Parathyroid adenoma (tissue), 2 donors: ENCODE measurements at regions not wholly inside any gene's neighbourhood (a gene's known extent, or its start where the extent isn't known, plus 50 kb on each side); places are given as distances from the start of the nearest gene placed in this dataset.

Experiments used
- H2AFZ ChIP-seq: fragments of 300-600 bp; sonication (generic); one replicate; pipeline ENCODE4 v1.7.0; 2017; ENCODE audit warnings: antibody characterized with exemption, mild to moderate bottlenecking
- H3K27ac ChIP-seq: fragments of 300-600 bp; sonication (generic); one replicate; pipeline ENCODE4 v1.7.0; 2017
- H3K27me3 ChIP-seq: fragments of 300-600 bp; sonication (generic); one replicate; pipeline ENCODE4 v1.7.0; 2017; ENCODE audit warnings: low read length; ENCODE audit not compliant: control insufficient read depth, insufficient read depth
- H3K36me3 ChIP-seq: fragments of 300-600 bp; sonication (generic); one replicate; pipeline ENCODE4 v1.7.0; 2017; ENCODE audit warnings: low read length; ENCODE audit not compliant: control insufficient read depth, insufficient read depth
- H3K4me1 ChIP-seq: fragments of 300-600 bp; sonication (generic); one replicate; pipeline ENCODE4 v1.7.0; 2017; ENCODE audit warnings: control low read depth
- H3K4me2 ChIP-seq: fragments of 300-600 bp; sonication (generic); one replicate; pipeline ENCODE4 v1.7.0; 2017; ENCODE audit warnings: low read length
- H3K4me3 ChIP-seq: fragments of 300-600 bp; sonication (generic); one replicate; pipeline ENCODE4 v1.7.0; 2017; ENCODE audit warnings: low read depth, low read length
- H3K79me2 ChIP-seq: fragments of 300-600 bp; sonication (generic); one replicate; pipeline ENCODE4 v1.7.0; 2017; ENCODE audit warnings: control low read depth
- H3K9ac ChIP-seq: fragments of 300-600 bp; sonication (generic); one replicate; pipeline ENCODE4 v1.7.0; 2017; ENCODE audit warnings: mild to moderate bottlenecking
- H3K9me3 ChIP-seq: fragments of 300-600 bp; sonication (generic); one replicate; pipeline ENCODE4 v1.7.0; 2017; ENCODE audit warnings: low read length; ENCODE audit not compliant: control insufficient read depth
- TF ChIP-seq, protein P1 (sequence below): fragments of 300-600 bp; sonication (generic); IDR thresholded peaks from one replicate; pipeline ENCODE4 v1.7.0; 2017; ENCODE audit warnings: antibody characterized with exemption, mild to moderate bottlenecking
- donor health status: primary hyperparathyroidism.

DNA sequence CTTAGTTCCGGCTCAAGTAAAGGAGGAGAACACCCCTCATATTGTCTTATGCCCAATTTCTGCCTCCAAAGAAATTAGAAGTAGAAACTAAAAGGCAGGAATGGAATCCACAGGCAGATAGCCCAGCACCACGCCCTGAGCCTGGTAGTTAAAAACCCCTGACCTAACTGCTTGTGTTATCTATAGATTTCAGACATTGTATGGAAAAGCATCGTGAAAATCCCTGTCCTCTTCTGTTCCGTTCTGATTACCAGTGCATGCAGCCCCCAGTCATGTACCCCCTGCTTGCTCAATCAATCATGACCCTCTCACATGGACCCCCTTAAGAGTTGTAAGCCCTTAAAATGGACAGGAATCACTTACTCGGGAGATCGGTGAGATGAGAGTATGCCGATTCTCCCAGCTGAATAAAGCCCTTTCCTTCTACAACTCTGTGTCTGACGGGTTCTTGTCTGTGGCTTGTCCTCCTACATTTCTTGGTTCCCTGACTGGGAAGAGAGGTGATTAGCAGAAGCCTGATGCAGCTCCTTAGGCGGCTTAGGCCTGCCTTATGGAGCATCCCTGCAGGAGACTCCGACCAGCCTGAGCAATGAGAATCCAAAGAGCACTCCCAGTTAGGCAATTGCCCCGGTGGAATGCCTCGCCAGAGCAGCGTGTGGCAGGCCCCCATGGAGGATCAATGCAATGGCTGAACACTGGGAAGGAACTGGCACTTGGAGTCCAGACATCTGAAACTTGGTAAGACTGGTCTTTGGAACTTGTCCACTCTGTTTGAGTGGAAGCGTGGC is 362.6 kb upstream of the TCF4 start:
- H3K36me3 ChIP-seq, result no peaks in the 10 kb centered on the region
- no peaks in the 10 kb centered on the region for H3K27me3 ChIP-seq
- H3K9ac ChIP-seq, result no peak overlapping the region
- TF ChIP-seq, protein P1, sequence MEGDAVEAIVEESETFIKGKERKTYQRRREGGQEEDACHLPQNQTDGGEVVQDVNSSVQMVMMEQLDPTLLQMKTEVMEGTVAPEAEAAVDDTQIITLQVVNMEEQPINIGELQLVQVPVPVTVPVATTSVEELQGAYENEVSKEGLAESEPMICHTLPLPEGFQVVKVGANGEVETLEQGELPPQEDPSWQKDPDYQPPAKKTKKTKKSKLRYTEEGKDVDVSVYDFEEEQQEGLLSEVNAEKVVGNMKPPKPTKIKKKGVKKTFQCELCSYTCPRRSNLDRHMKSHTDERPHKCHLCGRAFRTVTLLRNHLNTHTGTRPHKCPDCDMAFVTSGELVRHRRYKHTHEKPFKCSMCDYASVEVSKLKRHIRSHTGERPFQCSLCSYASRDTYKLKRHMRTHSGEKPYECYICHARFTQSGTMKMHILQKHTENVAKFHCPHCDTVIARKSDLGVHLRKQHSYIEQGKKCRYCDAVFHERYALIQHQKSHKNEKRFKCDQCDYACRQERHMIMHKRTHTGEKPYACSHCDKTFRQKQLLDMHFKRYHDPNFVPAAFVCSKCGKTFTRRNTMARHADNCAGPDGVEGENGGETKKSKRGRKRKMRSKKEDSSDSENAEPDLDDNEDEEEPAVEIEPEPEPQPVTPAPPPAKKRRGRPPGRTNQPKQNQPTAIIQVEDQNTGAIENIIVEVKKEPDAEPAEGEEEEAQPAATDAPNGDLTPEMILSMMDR, result no peak
- H3K4me2 ChIP-seq, result no peak overlapping the region
- H3K4me1 ChIP-seq, result no peaks in the 10 kb centered on the region
- no peak overlapping the region for H3K4me3 ChIP-seq
- H3K9me3 ChIP-seq, result no peaks in the 10 kb centered on the region
- no peaks in the 10 kb centered on the region for H3K79me2 ChIP-seq
- no peak overlapping the region for H3K27ac ChIP-seq
- no peak overlapping the region for H2AFZ ChIP-seq

DNA sequence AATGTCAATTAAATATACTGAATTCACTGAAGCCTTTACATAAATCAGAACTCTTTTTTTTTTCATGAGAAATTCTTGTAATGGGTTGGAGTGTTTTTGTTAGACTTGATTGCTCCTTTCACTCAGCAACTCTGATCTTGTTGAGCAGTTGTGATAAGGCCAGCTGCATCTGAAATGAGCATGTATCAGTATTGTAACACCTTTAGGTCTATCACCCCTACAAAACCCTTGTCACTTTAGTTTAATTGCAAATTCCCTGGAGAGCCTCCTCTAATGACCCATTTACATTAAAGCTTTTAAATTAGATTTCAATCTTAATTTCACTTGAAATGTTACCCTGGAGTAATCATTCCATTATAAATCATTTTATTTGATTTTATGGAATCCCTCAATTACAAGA is 346.8 kb upstream of the TCF4 start:
- Histone ChIP-seq H3K4me3 (no peak overlapping the region), H3K4me2 (no peak overlapping the region), H3K27ac (no peak overlapping the region), H3K9ac (no peak overlapping the region), H3K27me3 (no peaks in the 10 kb centered on the region), H3K4me1 (no peaks in the 10 kb centered on the region), H3K36me3 (no peaks in the 10 kb centered on the region), H3K9me3 (no peaks in the 10 kb centered on the region), H3K79me2 (no peaks in the 10 kb centered on the region), H2AFZ (no peak overlapping the region)
- TF ChIP-seq, protein P1, result no peak

DNA sequence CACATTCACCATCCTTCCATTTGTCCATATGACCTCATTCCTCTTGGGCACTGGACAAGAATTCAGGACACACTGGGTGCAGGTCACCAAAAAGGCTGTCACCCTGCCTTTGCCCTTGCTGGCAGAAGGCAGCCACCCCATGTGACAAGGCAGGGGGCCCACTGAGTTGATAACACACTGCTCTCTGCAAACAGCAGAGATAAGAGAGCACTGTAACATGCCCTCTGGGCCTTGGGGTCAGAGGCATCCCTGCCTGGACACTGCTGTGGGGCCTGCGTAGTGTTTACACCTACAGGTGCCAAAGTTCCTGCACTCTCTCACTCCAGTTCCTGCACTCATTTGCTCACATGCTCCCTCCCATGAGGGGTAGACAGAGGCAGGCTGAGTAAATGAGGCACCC is 344.7 kb upstream of the TCF4 start:
- no peaks in the 10 kb centered on the region for H3K36me3 ChIP-seq
- TF ChIP-seq, protein P1, result no peak
- no peaks in the 10 kb centered on the region for H3K4me1 ChIP-seq
- H3K9ac ChIP-seq, result no peak overlapping the region
- no peaks in the 10 kb centered on the region for H3K9me3 ChIP-seq
- H3K27ac ChIP-seq, result no peak overlapping the region
- no peak overlapping the region for H3K4me3 ChIP-seq
- H3K27me3 ChIP-seq, result no peaks in the 10 kb centered on the region
- no peak overlapping the region for H2AFZ ChIP-seq
- H3K79me2 ChIP-seq, result no peaks in the 10 kb centered on the region
- H3K4me2 ChIP-seq, result no peak overlapping the region

DNA sequence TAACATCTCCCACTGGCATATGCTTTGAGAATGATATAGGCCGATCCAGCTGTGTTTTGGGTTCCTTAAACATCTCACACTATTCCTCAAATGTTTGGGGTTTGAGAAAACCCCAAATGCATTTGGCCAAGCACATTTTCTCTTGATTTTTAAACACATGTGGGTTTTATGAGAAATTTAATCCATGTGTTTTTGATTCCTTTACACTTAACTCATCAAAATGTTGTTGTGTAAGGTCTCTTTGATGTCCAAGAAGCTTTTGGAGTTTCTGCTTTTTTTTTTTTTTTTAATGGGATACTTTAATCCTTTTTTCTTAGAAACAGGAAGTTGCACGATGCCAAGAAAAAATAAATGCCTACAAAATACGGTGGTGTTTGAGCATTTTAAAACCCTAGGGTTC is 339.8 kb upstream of the TCF4 start:
- Histone ChIP-seq H3K27me3 (no peaks in the 10 kb centered on the region), H3K4me2 (no peak overlapping the region), H3K4me3 (no peak overlapping the region), H2AFZ (no peak overlapping the region), H3K9me3 (no peaks in the 10 kb centered on the region), H3K27ac (no peak overlapping the region), H3K36me3 (no peaks in the 10 kb centered on the region), H3K4me1 (no peaks in the 10 kb centered on the region), H3K79me2 (no peaks in the 10 kb centered on the region), H3K9ac (no peak overlapping the region)
- TF ChIP-seq, protein P1, result no peak

DNA sequence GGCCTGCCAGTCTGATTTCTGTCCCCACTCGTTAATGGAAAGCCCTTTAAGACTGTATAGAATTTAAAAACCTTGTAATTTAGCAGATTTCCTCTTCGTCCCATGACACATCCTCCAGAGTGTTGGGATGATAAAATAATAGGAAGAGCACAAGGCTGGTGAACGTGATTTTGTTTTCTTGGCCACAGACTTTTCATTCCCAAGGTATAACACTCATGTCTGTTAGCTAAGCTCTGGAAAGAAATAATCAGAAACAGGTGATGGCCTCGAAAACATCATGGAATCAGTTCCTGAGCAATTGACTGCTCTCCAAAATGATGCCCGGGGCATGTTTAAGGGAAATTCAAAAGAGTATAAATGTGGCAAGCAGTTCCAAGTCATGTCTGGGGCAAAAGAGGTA is 337.8 kb upstream of the TCF4 start:
- no peaks in the 10 kb centered on the region for H3K36me3 ChIP-seq
- H3K27ac ChIP-seq, result no peak overlapping the region
- no peak overlapping the region for H3K4me3 ChIP-seq
- H3K4me1 ChIP-seq, result no peaks in the 10 kb centered on the region
- H3K9me3 ChIP-seq, result no peaks in the 10 kb centered on the region
- TF ChIP-seq, protein P1, result no peak
- no peak overlapping the region for H3K9ac ChIP-seq
- no peak overlapping the region for H3K4me2 ChIP-seq
- H3K27me3 ChIP-seq, result no peaks in the 10 kb centered on the region
- no peaks in the 10 kb centered on the region for H3K79me2 ChIP-seq
- H2AFZ ChIP-seq, result no peak overlapping the region
